CD4-positive, alpha-beta T cell treated with Interleukin-12 subunit alpha and Interleukin-12 subunit beta, for 1 hour (primary cell): ENCODE measurements at regions not wholly inside any gene's neighbourhood (a gene's known extent, or its start where the extent isn't known, plus 50 kb on each side); places are given as distances from the start of the nearest gene placed in this dataset.
"Not testable (repeated sequence)": the region's sequence is repeated elsewhere in the genome, so short reads cannot be mapped to it uniquely, and the experiment has no call there.

ENCODE experiments used
- DNase-seq: peaks from one replicate; pipeline ENCODE4 v3.0.0-alpha.2; 2020

GRCh38 chr1:221268295-221268694 is 389.1 kb downstream of the HLX start:
- no peak for DNase-seq

- no peak for DNase-seq
Measured at GRCh38 chr1:221271701-221272100, 392.5 kb downstream of the HLX start.

- no peak for DNase-seq
Measured at GRCh38 chr1:221272940-221273339, 393.7 kb downstream of the HLX start.

- DNase-seq = no peak
Measured at GRCh38 chr1:221274373-221274772, 395.1 kb downstream of the HLX start.

- DNase-seq = no peak
Measured at GRCh38 chr1:221276896-221277409, 397.7 kb downstream of the HLX start.

GRCh38 chr1:221279146-221279545 is 399.9 kb downstream of the HLX start:
- DNase-seq = no peak

- DNase-seq = no peak
Measured at GRCh38 chr1:221283532-221283931, 404.3 kb downstream of the HLX start.

GRCh38 chr1:221284028-221284427 is 404.8 kb downstream of the HLX start:
- no peak for DNase-seq

GRCh38 chr1:221284991-221285390 is 405.7 kb downstream of the HLX start:
- not testable (repeated sequence) for DNase-seq

- DNase-seq = not testable (repeated sequence)
Measured at GRCh38 chr1:221285458-221286210, 406.4 kb downstream of the HLX start.

GRCh38 chr1:221286399-221286798 is 407.2 kb downstream of the HLX start:
- no peak for DNase-seq

- DNase-seq = no peak
Measured at GRCh38 chr1:221289103-221289502, 409.9 kb downstream of the HLX start.

- no peak for DNase-seq
Measured at GRCh38 chr1:221290669-221291068, 411.4 kb downstream of the HLX start.

- DNase-seq = no peak
Measured at GRCh38 chr1:221291113-221291512, 411.9 kb downstream of the HLX start.

GRCh38 chr1:221292652-221293051 is 413.4 kb downstream of the HLX start:
- DNase-seq = no peak

GRCh38 chr1:221294242-221294641 is 415.0 kb downstream of the HLX start:
- DNase-seq = no peak

GRCh38 chr1:221302357-221302756 is 423.1 kb downstream of the HLX start:
- no peak for DNase-seq

GRCh38 chr1:221302810-221303209 is 423.6 kb downstream of the HLX start:
- no peak for DNase-seq

- no peak for DNase-seq
Measured at GRCh38 chr1:221303623-221304022, 424.4 kb downstream of the HLX start.

- DNase-seq = no peak
Measured at GRCh38 chr1:221306239-221306638, 427.0 kb downstream of the HLX start.

GRCh38 chr1:221308534-221309511 is 429.6 kb downstream of the HLX start:
- no peak for DNase-seq

- no peak for DNase-seq
Measured at GRCh38 chr1:221309723-221310122, 430.5 kb downstream of the HLX start.

- no peak for DNase-seq
Measured at GRCh38 chr1:221310180-221310579, 430.9 kb downstream of the HLX start.

GRCh38 chr1:221315330-221315729 is 426.6 kb downstream of the DUSP10 start:
- no peak for DNase-seq
